HK-2 (cell line): ENCODE measurements at regions not wholly inside any gene's neighbourhood (a gene's known extent, or its start where the extent isn't known, plus 50 kb on each side); places are given as distances from the start of the nearest gene placed in this dataset.

Experiments used
- DNase-seq: peaks from one replicate; pipeline ENCODE4 v3.0.0-alpha.2; 2018; ENCODE audit not compliant: unreplicated experiment

DNA sequence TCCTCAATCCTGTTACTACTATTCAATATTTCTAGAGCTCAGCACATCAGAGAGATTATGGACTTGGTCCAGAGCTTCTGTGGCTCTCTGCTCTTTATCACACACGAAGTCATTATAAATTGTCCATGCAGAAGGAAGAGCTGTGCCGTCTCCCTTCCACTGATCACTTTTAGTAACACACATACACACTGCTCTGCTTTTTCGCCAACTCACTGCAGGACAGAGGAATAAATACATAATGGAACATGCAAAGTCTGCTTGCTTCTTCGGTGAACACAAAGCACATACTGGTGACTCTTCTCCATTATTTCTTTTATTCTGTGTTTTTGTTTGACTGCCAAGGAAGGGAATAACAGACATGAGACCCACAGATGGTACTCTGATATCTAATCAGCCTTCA is 1000.0 kb upstream of the TENM4 start:
- DNase-seq, result no peak

DNA sequence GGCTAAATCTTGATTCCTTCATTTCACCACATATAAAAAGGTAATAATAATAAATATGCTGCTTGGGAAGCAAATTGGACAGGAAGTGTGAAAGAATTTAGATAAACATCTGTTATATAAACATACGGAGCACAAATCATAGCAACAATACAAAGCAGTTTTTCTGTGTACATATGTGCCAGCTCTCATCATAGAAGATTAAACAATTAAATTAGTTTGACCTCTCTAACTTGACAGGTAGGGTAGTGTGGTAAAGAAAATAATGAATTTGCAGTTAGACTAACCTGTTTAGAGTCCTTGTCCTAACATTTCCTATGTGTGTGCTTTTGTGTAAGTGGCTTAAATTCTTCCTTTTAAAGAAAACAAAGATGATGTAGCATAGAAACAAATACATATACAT is 995.7 kb upstream of the TENM4 start:
- DNase-seq, result no peak

DNA sequence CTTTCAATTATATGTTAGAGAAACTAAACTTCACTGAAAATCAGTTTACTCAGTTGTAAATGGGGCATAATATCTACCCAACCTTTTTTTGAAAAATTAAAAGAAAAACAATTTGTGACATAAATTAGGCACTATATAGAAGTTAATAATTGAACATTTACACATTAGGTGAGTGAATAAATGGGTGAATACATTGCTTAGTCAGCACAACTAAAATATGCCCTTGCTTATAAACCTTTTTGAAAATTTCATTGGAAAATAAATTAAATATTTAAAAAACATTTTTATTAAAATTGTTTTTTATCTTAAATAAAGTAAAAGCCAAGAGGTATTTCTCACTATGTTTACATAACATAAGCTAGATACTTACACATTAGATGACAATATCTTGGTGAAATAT is 994.5 kb upstream of the TENM4 start:
- no peak for DNase-seq

DNA sequence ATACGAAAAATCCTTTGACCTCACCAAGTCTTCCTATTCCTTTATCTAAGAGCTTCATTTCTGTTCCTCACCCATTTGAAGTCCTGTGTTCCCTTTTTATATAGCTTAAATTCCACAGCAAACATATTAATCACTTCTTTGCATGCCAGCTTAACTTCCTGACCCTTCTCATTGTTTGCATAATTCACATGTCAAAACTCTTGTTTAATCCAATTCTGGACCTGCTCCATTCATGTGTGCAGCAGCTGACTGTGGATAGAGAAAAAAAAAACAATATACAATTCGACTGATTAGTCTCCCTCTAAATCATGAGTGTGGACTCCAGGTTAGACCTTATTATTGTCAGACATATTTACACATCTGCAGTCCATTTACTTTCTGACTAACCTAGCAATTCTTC is 991.2 kb upstream of the TENM4 start:
- DNase-seq, result no peak

DNA sequence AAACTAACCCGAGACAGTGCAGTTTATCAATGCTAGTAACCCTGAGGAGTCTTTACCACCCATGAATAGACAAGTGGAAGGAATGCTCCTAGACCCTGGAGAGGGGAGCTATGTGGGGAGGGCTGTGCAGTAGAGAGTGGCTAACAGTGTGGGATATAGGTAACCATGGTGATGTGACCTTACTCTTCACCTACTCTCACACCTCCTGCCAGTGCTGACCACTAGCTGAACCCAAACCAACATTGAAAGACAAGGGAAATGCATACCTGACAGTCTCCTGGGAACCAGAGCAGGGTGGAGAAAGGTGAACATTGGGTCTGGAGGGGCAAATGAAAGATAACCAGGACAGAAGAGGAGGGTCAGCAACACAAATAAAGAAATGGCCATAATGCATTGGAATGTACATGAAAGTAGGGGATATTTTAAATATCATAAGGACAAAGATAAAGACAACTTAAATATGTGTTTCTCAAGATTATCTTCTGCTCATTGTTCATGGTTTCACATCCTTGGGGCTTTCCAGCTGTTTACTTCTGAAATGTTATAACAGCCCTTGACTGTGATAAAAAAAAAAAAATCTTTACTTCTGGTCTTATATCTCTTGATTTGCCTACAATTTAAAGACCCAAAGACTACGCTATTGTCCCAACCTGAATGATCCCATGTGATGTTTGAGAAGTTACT is 983.3 kb upstream of the TENM4 start:
- DNase-seq, result no peak

DNA sequence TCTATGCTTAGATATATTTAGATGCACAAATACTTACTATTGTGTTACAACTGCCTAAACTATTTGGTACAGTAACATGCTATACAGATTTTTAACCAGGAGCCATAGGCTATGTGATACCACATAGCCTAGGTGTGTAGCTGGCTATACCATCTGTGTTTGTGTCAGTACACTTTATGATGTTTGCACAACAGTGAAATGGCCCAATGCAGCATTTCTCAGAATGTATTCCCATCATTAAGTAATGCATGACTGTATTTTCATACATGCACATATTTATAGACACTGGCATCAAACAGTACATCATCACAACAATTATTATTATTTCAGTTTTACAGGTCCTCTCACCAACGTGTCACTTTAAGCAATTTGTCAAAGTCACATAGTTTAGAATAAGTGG is 979.5 kb upstream of the TENM4 start:
- no peak for DNase-seq

DNA sequence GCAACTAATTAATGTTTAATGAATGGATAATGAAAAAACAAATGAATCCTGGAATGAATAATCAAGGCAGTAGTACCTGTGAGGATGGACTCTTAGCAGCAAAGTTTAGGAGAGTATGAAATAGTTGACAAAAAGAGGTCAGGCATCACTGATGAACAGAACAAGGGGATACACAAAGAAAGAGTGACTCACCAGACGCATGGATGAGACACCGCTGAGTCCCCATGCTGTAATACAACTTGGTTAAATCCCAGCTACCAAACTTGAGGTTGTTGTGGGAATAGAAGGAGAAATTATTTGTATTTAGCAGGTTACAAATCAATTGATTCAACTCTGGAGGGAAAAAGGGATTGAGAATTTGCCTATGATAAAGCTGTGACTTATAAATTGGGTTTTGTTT is 976.9 kb upstream of the TENM4 start:
- DNase-seq, result no peak

DNA sequence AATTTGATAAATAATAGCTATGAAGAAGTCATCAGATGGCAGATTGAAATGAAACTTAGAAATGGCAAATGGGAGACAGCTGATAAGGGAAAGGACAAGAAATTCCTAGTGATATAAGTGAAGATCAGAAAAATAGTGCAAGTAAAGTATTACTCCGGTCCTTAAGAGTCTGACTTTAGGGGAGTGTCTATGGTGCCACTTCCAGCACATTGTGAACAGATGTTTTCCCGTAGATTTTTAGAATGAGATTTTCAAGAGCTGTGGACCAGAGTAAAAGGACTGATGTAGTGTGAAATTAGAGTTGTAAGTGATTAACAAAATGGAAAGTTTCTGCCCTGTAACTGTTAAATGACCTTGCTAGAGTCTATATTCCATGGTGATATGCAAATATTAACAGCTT is 974.8 kb upstream of the TENM4 start:
- DNase-seq, result no peak

DNA sequence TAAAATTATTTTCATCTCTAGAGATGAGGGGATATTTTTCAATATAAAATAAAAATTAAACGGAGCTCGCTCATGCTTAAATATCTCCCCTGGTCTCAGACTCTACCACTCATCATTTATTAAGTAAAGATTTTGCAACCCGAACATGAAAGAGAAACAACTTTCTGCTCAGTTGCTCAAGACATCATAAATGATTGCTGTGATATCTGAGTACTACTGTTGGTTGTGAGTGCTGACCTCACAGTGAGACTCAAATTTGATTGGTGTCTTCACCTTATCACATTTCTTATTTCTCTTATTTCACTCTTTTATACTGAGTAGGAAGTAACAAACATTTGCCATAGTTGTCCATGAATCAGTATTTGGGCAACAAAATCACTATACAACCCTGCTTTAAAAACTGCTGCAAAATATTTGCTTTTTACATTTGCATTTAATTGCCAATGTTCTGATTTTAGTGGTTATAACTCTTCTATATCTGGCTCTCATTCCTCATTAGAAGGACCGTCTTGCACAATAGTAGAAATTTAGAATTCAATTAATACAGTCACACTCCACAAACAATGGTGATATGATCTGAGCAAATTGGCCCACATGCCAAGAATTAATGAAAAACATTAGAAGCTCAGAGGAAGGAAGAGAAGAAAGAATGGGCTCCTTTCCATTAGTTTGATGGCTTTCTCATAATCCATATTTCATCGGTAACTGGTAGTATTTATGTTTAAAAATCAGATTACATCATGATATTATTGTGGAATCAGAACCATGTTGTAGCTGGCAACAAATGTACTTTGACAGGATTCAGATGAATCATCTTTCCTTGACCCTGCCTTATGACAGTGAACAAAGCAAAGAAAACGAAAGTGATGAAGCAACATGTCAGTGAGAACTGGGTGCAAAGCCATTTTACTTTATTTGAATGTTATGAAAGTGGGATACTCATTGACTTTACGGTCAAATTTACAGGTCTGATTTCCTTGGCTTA is 973.6 kb upstream of the TENM4 start:
- DNase-seq, result no peak

DNA sequence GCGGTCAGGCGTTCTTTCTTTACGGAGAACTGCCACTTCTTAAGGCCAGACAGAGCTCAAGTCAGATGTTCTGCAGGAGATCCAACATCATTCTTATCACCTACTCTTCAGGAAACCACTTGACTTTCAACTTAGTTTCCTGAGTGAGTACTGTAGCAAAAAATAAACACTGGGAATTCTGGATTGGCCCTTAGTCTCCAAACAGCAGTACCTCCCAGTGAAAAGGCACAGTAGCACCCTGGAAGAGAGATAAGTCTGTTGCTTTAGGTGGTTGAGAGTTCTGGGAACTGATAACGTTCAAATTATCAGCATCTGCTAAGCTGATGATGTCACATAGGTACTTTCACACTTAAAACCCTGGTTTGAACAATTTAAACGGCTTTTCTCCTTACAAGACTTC is 971.8 kb upstream of the TENM4 start:
- DNase-seq, result no peak

DNA sequence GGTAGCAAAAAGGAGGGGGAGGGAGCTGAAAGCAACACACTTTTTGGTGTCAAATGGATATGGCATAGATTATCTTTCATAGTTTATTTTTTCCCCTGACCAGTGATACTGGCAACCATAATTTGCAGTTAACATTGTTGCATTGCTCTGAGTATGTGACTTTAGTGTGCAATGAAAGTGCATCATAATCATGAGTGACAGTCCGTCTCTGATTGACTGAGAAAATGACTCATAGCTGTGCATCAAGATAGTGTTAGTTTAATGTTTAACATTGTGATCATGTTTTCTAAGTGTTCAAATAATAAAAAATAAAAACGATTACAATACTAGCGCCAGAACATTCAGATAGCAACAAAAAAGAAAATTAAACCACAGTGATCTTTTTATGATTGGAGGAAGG is 952.4 kb upstream of the TENM4 start:
- no peak for DNase-seq

DNA sequence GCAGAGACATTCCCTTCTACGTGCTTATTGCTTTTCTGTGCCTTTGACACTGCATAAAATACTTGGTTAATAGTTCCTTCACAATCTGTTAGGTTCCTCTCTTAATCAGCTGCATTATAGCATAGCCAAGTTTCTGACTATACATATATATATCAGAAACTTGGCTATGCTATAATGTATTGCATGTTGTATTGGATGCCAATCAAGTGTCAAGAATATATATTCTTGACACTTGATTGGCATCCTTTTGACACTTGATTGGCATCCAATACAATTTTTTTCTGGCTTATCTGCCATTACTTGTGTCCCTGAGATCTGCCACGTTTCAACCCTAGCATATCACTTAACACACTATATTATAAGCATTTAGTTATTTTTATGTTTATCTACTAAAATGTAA is 949.7 kb upstream of the TENM4 start:
- no peak for DNase-seq

DNA sequence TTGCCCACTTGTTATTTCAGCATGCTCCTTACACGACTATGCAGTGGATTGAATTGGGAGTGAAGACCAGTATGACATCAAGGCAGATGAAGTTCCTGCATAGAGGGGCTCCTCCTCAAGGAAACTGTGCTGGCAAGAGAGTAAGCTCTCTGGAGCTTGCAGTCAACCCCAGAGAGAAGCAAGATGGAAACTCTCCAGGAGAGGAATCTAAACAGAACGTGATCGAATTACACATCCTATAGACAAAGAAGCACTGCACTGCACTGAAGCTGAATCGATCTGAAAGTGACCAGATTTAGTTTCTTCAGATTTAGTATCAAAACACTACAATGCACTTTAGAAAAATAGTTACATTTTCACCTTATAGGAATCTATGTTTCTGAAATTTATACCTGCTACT is 947.7 kb upstream of the TENM4 start:
- no peak for DNase-seq

DNA sequence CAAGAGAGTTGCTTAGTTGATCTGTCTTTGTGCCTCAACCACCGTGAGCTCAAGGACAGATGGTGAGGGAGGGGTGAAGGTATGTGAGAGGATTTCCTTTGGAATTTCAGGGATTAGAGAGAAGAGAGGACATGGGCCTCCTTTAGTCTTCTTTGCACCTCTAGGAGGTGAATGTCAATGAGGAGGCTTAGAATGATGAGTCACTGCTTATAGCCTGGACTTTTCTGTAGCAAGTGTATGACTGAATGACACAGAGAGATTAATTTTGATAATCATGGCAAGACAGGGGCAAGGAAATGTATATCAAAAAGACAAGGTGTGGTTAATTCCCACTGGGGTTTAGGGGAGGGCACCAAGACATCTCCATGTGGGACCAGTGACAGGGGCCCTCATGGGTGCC is 947.3 kb upstream of the TENM4 start:
- no peak for DNase-seq

DNA sequence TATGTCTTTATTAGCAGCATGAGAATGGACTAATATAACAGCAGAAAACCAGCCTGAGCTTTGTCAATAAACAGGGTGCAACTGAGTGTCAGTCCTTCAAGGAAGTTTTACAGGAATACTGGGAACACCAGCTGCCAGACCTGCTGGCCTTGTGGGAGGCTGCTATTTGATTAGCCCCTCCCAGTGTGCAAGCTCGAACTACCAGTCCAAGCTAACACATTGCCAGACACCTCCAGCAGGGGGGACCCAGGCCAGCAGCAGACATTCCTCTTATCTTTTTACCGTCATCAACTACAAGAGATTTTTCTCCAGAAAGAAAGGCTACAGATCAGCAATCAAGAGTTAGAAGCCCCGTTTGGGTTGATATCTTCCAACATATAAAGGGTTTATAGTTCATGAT is 942.8 kb upstream of the TENM4 start:
- no peak for DNase-seq

DNA sequence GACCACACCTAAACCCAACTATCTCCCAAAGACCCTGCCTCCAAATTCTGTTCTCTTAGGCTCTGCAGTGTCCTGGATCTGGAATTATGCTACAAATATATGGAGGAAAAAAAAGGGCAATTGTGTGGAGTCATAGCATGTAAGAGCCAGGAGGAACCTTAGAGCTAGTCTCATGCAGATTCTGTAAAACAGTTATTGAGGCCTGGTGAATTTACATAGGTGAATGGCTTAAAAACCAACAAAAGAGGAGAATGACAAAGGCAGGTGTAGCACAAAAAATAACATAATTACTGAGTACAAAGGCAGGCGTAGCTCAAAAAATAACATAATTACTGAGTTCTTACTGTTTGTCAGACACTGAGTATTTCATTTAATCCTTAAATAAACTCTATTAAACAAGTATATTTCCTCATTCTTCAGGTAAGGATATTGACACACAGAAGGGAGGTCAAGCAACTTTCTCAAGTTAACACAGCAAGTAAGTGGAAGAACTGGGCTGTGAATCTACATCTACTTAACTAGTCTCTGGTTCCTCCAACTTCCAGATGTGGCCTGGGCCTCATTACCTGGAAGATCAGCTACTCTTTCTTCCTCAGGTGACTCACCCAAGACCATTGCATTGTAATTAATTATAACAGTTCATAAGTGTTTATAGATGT is 938.9 kb upstream of the TENM4 start:
- DNase-seq, result no peak

DNA sequence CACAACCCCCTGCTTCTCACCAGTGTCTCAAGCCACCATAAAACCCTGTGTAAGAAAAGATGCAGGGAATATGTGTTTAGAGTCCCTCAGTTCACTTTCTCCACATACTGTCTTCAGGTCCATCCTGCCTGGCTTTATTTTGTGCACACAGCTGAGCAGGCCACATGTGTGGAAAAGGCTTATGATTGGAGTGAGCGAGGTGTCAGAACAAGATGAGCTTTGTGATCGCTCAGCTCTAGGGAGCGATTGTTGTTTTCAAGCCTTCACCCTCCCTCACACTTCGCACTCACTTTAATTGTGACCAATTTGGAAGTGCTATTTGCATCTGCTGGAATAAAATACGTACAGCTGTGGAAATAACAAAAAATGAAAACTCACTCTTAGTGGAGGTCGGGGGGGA is 931.1 kb upstream of the TENM4 start:
- DNase-seq, result no peak

DNA sequence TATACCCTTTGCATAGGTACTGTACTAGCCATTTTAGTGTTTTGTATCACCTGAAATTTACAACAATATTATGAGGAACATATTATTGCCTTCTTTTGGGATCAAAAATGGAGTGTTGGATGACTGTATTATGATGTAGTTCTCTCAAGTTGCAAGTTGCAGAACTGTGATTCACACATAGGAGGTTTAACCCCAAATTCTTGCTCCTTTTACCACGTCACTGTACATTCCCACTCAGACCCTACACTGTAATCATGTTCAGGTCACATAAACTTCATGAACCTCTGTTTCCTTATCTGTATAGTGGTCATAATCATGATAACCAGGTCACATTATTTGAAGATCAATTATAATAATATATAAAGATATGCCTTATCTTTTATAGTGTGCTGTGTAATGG is 925.1 kb upstream of the TENM4 start:
- DNase-seq, result no peak

DNA sequence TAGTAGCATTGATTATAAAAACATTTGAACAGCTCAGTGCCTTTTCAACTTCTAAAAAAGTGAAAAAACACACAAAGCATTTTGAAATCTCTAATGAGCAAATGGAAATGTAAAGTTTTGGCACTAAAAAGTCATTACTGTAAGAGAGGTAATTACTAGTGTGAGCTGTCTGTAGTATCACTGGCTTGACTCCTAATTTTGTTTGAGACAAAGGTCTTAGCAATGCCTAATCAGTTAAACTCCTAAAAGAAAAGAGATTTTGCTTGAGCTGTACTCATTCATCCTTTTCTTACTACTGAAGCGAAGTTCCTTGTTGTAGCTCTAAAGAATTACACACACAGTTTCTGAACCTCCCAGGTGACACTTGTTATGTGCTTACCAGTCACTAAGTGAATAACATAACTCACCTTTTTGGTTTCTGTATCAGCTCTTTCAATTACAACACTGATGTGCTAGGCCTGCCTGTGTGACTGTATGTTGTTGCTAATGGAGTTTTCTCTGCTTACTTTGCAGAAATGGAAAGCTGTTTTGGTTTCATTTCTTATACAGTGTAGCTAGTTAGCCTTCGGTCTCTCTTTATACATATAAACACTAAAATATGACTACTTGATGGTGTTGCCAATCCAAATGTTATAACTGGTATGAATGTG is 924.4 kb upstream of the TENM4 start:
- no peak for DNase-seq

DNA sequence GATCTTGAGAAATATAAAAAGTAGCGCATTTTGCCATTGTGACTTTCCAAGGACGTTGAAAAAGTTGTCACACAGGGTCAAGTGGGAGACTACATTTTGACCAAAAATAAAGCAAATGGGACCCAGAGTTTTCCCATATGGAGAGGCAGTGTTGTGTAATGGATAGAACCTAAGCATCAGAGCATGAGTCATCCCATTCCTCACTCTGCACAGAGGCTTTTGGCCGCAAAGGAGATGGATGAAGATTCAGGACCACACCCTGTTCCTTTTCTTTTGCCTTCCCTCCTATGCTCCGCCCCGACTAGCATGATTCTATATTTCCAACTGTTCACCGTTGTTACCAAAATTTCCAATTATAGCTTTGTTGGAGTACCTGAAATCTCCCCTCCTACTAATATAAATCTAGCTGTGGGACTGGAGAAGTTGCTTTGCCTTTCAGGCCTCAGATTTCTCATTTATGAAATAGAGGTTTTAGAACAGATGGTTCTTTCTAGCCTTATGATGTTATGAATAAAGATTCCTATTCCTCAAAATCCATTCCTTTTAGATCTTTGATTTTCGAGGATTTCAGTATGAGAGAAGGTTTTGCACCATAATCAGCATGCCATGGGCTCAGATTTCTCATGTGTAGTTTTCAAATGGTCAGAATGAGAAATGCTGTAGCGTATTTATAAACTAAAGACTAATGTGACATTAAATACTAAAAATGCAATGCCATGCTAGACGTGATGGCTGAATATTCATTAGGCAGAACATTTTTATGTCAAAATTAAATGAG is 921.9 kb upstream of the TENM4 start:
- DNase-seq, result no peak

DNA sequence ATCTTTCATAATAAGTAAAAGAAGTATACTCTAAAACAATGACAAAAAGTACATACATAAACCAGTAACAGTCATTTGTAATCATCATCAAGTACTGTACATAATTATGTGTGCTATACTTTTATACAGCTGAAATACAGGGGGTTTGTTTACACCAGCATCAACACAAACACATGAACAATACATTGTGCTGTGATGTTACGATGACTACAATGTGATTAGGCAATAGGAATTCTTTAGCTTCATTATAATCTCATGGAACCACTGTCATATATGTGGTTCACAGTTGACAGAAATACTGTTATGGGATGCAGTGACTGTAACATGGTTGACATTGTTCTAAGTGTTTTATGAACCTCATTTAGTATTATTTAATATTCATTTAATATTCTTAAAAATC is 914.4 kb upstream of the TENM4 start:
- DNase-seq, result no peak

DNA sequence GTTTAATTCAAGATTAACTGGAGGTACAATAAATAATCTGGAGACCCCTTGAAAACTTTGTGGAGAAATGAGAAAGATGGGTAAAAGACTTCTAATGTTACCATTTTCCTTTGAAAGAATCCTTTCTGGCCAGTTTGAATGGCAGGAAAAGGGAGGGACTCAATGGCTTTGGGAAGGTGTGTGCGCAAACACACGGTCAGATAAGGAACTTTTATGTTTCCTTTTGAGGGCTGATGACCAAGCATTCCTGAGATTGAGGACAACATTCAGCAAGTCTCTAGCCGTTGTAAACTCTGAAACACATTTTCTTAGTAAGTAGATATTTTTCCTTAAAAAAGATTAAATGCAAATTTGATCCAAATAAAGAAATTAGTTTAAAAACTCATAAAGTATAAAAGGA is 909.7 kb upstream of the TENM4 start:
- DNase-seq, result no peak
